Spleen (tissue), 7 donors: ENCODE measurements at regions not wholly inside any gene's neighbourhood (a gene's known extent, or its start where the extent isn't known, plus 50 kb on each side); places are given as distances from the start of the nearest gene placed in this dataset.

ENCODE experiments used
- CTCF ChIP-seq, 11 experiments: fragments of 200-600 bp in 7 of 11; fragments of 450-650 bp in 4 of 11; sonication (generic) in 4 of 11; IDR thresholded peaks in 8 of 11; conservative IDR thresholded peaks in 3 of 11; 1 replicate in 7 of 11; 2 replicates in 4 of 11; pipeline versions ENCODE4 v1.4.0 to v1.8.0; 2016 to 2021; ENCODE audit warnings: antibody characterized with exemption in 11 of 11, inconsistent platforms in 4 of 11, mild to moderate bottlenecking in 1 of 11
- POLR2AphosphoS5 ChIP-seq, 3 donors: sonication (generic); formaldehyde crosslinking; IDR thresholded peaks; one replicate each; pipeline ENCODE4 v1.5.1; 2017; ENCODE audit warnings: antibody characterized with exemption in 3 of 3
- donor health status: DM: no; HTN: no; CAD: no; lungs with moderate emphysema.
- donor health status: DM: no; HTN: no; CAD: no.
- donor health status: DM: no; HTN: no; CAD: no.

GRCh38 chr2:123783164-123783563, 241.9 kb upstream of the CNTNAP5 start:
- TF ChIP-seq CTCF (IDR thresholded peaks at IDR 0.05 in 8 of 11, conservative IDR thresholded peaks at IDR 0.05 in 3 of 11), result no peak
- no peak for TF ChIP-seq POLR2AphosphoS5 (IDR thresholded peaks at IDR 0.05)
